HG02852 (cell line): ENCODE measurements at regions not wholly inside any gene's neighbourhood (a gene's known extent, or its start where the extent isn't known, plus 50 kb on each side); places are given as distances from the start of the nearest gene placed in this dataset.
"Not testable (repeated sequence)": the region's sequence is repeated elsewhere in the genome, so short reads cannot be mapped to it uniquely, and the experiment has no call there.

Source experiments
- ATAC-seq: cut with Tn5 transposase; IDR thresholded peaks from one replicate; pipeline ENCODE4 v1.9.1; 2021; ENCODE audit warnings: mild to moderate bottlenecking, moderate library complexity; ENCODE audit not compliant: unreplicated experiment

GRCh38 chr1:190665045-190665444 lies 187.4 kb upstream of the BRINP3 start:
- no peak for ATAC-seq

- no peak for ATAC-seq
Observed at GRCh38 chr1:190667914-190668313, 190.2 kb upstream of the BRINP3 start.

- no peak for ATAC-seq
Observed at GRCh38 chr1:190679044-190679443, 201.4 kb upstream of the BRINP3 start.

GRCh38 chr1:190679454-190679853 lies 201.8 kb upstream of the BRINP3 start:
- no peak for ATAC-seq

GRCh38 chr1:190679983-190680382 lies 202.3 kb upstream of the BRINP3 start:
- ATAC-seq = no peak

GRCh38 chr1:190685676-190686075 lies 208.0 kb upstream of the BRINP3 start:
- no peak for ATAC-seq

GRCh38 chr1:190688096-190688495 lies 210.4 kb upstream of the BRINP3 start:
- ATAC-seq = no peak

GRCh38 chr1:190698488-190698887 lies 220.8 kb upstream of the BRINP3 start:
- not testable (repeated sequence) for ATAC-seq

- no peak for ATAC-seq
Observed at GRCh38 chr1:190699165-190699564, 221.5 kb upstream of the BRINP3 start.

- no peak for ATAC-seq
Observed at GRCh38 chr1:190708418-190709057, 230.9 kb upstream of the BRINP3 start.

- ATAC-seq = no peak
Observed at GRCh38 chr1:190711069-190711468, 233.4 kb upstream of the BRINP3 start.

GRCh38 chr1:190717055-190717454 lies 239.4 kb upstream of the BRINP3 start:
- no peak for ATAC-seq

- ATAC-seq = no peak
Observed at GRCh38 chr1:190736971-190737590, 259.4 kb upstream of the BRINP3 start.

GRCh38 chr1:190738317-190738716 lies 260.7 kb upstream of the BRINP3 start:
- no peak for ATAC-seq

- ATAC-seq = no peak
Observed at GRCh38 chr1:190739926-190740325, 262.3 kb upstream of the BRINP3 start.

- no peak for ATAC-seq
Observed at GRCh38 chr1:190747704-190748103, 270.0 kb upstream of the BRINP3 start.

GRCh38 chr1:190752131-190752530 lies 274.5 kb upstream of the BRINP3 start:
- no peak for ATAC-seq

GRCh38 chr1:190754666-190755065 lies 277.0 kb upstream of the BRINP3 start:
- no peak for ATAC-seq

GRCh38 chr1:190759807-190760206 lies 282.1 kb upstream of the BRINP3 start:
- peak; percentile 99 for ATAC-seq

GRCh38 chr1:190762325-190762724 lies 284.7 kb upstream of the BRINP3 start:
- ATAC-seq = no peak

GRCh38 chr1:190792873-190793272 lies 315.2 kb upstream of the BRINP3 start:
- no peak for ATAC-seq

GRCh38 chr1:190807629-190808028 lies 330.0 kb upstream of the BRINP3 start:
- ATAC-seq = no peak

GRCh38 chr1:190808035-190808434 lies 330.4 kb upstream of the BRINP3 start:
- ATAC-seq = no peak
